Body of pancreas (tissue), 4 donors: ENCODE measurements at regions not wholly inside any gene's neighbourhood (a gene's known extent, or its start where the extent isn't known, plus 50 kb on each side); places are given as distances from the start of the nearest gene placed in this dataset.

ENCODE experiments used
- CTCF ChIP-seq, 7 experiments: fragments of 450-650 bp in 4 of 7; fragments of 200-600 bp in 3 of 7; sonication (generic) in 3 of 7; IDR thresholded peaks; one replicate each; pipeline ENCODE4 v1.5.1; 2016 to 2019; ENCODE audit warnings: antibody characterized with exemption in 7 of 7
- POLR2A ChIP-seq, 3 donors: fragments of 450-650 bp; IDR thresholded peaks; one replicate each; pipeline ENCODE4 v1.6.1; 2016; ENCODE audit warnings: antibody characterized with exemption in 3 of 3, mild to moderate bottlenecking in 2 of 3

GRCh38 chr3:21056293-21056692 lies 694.7 kb downstream of the ZNF385D start:
- no peak for TF ChIP-seq CTCF (IDR thresholded peaks at IDR 0.05)
- no peak for TF ChIP-seq POLR2A (IDR thresholded peaks at IDR 0.05)
